ENCODE measurements at regions not wholly inside any gene's neighbourhood (a gene's known extent, or its start where the extent isn't known, plus 50 kb on each side); places are given as distances from the start of the nearest gene placed in this dataset.

GRCh38 chr10:84765086-84765485 lies 436.7 kb downstream of the CCSER2 start:
- H3K9me3 ChIP-seq (ENCODE audit: control insufficient read depth in 5 of 5, low read length in 5 of 5): peaks cover 0 to 4% (median 0%) of the 10 kb centered on the region in 5 donors
- peaks cover 0 to 8% (median 0%) of the 10 kb centered on the region in 5 donors for H3K4me1 ChIP-seq (ENCODE audit: control insufficient read depth in 5 of 5, insufficient read depth in 5 of 5, low read length in 5 of 5)
- no peaks in the 10 kb centered on the region for H3K36me3 ChIP-seq (ENCODE audit: control insufficient read depth in 5 of 5, insufficient read depth in 5 of 5, low read length in 5 of 5)
- H3K27ac ChIP-seq (ENCODE audit: low read depth, low read length): no peak overlapping the region
- no peak overlapping the region for H3K9ac ChIP-seq (ENCODE audit: low read length in 5 of 5)
- H3K4me3 ChIP-seq (ENCODE audit: low read depth in 1 of 5, low read length in 5 of 5): no peak overlapping the region
- no peaks in the 10 kb centered on the region for H3K27me3 ChIP-seq (ENCODE audit: control insufficient read depth in 5 of 5, insufficient read depth in 4 of 5, low read length in 5 of 5)

- Histone ChIP-seq H3K4me3 (ENCODE audit: low read depth in 1 of 5, low read length in 5 of 5) (no peak overlapping the region), H3K4me1 (ENCODE audit: control insufficient read depth in 5 of 5, insufficient read depth in 5 of 5, low read length in 5 of 5) (peaks cover 0 to 8% (median 0%) of the 10 kb centered on the region in 5 donors), H3K27me3 (ENCODE audit: control insufficient read depth in 5 of 5, insufficient read depth in 4 of 5, low read length in 5 of 5) (no peaks in the 10 kb centered on the region), H3K27ac (ENCODE audit: low read depth, low read length) (no peak overlapping the region), H3K9me3 (ENCODE audit: control insufficient read depth in 5 of 5, low read length in 5 of 5) (peaks cover 0 to 4% (median 0%) of the 10 kb centered on the region in 5 donors), H3K36me3 (ENCODE audit: control insufficient read depth in 5 of 5, insufficient read depth in 5 of 5, low read length in 5 of 5) (no peaks in the 10 kb centered on the region), H3K9ac (ENCODE audit: low read length in 5 of 5) (no peak overlapping the region)
These were observed 437.3 kb downstream of the CCSER2 start for GRCh38 chr10:84765656-84766055.

GRCh38 chr10:84766923-84767322 lies 438.5 kb downstream of the CCSER2 start:
- no peaks in the 10 kb centered on the region for H3K36me3 ChIP-seq (ENCODE audit: control insufficient read depth in 5 of 5, insufficient read depth in 5 of 5, low read length in 5 of 5)
- no peak overlapping the region for H3K27ac ChIP-seq (ENCODE audit: low read depth, low read length)
- peaks cover 0 to 4% (median 0%) of the 10 kb centered on the region in 5 donors for H3K9me3 ChIP-seq (ENCODE audit: control insufficient read depth in 5 of 5, low read length in 5 of 5)
- H3K4me1 ChIP-seq (ENCODE audit: control insufficient read depth in 5 of 5, insufficient read depth in 5 of 5, low read length in 5 of 5): peaks cover 0 to 8% (median 0%) of the 10 kb centered on the region in 5 donors
- H3K27me3 ChIP-seq (ENCODE audit: control insufficient read depth in 5 of 5, insufficient read depth in 4 of 5, low read length in 5 of 5): no peaks in the 10 kb centered on the region
- no peak overlapping the region for H3K4me3 ChIP-seq (ENCODE audit: low read depth in 1 of 5, low read length in 5 of 5)
- H3K9ac ChIP-seq (ENCODE audit: low read length in 5 of 5): no peak overlapping the region

- H3K9ac ChIP-seq (ENCODE audit: low read length in 5 of 5): no peak overlapping the region
- no peak overlapping the region for H3K4me3 ChIP-seq (ENCODE audit: low read depth in 1 of 5, low read length in 5 of 5)
- H3K27me3 ChIP-seq (ENCODE audit: control insufficient read depth in 5 of 5, insufficient read depth in 4 of 5, low read length in 5 of 5): no peaks in the 10 kb centered on the region
- peaks cover 0 to 8% (median 0%) of the 10 kb centered on the region in 5 donors for H3K4me1 ChIP-seq (ENCODE audit: control insufficient read depth in 5 of 5, insufficient read depth in 5 of 5, low read length in 5 of 5)
- no peak overlapping the region for H3K27ac ChIP-seq (ENCODE audit: low read depth, low read length)
- H3K9me3 ChIP-seq (ENCODE audit: control insufficient read depth in 5 of 5, low read length in 5 of 5): peaks cover 0 to 4% (median 0%) of the 10 kb centered on the region in 5 donors
- H3K36me3 ChIP-seq (ENCODE audit: control insufficient read depth in 5 of 5, insufficient read depth in 5 of 5, low read length in 5 of 5): no peaks in the 10 kb centered on the region
These were observed 439.7 kb downstream of the CCSER2 start for GRCh38 chr10:84768132-84768531.

GRCh38 chr10:84770824-84771223 lies 442.4 kb downstream of the CCSER2 start:
- Histone ChIP-seq H3K4me3 (ENCODE audit: low read depth in 1 of 5, low read length in 5 of 5) (no peak overlapping the region), H3K36me3 (ENCODE audit: control insufficient read depth in 5 of 5, insufficient read depth in 5 of 5, low read length in 5 of 5) (no peaks in the 10 kb centered on the region), H3K27ac (ENCODE audit: low read depth, low read length) (no peak overlapping the region), H3K27me3 (ENCODE audit: control insufficient read depth in 5 of 5, insufficient read depth in 4 of 5, low read length in 5 of 5) (no peaks in the 10 kb centered on the region), H3K4me1 (ENCODE audit: control insufficient read depth in 5 of 5, insufficient read depth in 5 of 5, low read length in 5 of 5) (no peaks in the 10 kb centered on the region), H3K9ac (ENCODE audit: low read length in 5 of 5) (no peak overlapping the region), H3K9me3 (ENCODE audit: control insufficient read depth in 5 of 5, low read length in 5 of 5) (peaks cover 0 to 4% (median 0%) of the 10 kb centered on the region in 5 donors)

GRCh38 chr10:84783386-84783785 lies 455.0 kb downstream of the CCSER2 start:
- no peak overlapping the region for H3K4me3 ChIP-seq (ENCODE audit: low read depth in 1 of 5, low read length in 5 of 5)
- peaks cover 0 to 4% (median 0%) of the 10 kb centered on the region in 5 donors for H3K27me3 ChIP-seq (ENCODE audit: control insufficient read depth in 5 of 5, insufficient read depth in 4 of 5, low read length in 5 of 5)

GRCh38 chr10:84783909-84784308 lies 455.5 kb downstream of the CCSER2 start:
- H3K36me3 ChIP-seq (ENCODE audit: control insufficient read depth in 5 of 5, insufficient read depth in 5 of 5, low read length in 5 of 5): no peaks in the 10 kb centered on the region
- H3K9ac ChIP-seq (ENCODE audit: low read length in 5 of 5): no peak overlapping the region
- peaks cover 0 to 4% (median 0%) of the 10 kb centered on the region in 5 donors for H3K27me3 ChIP-seq (ENCODE audit: control insufficient read depth in 5 of 5, insufficient read depth in 4 of 5, low read length in 5 of 5)
- H3K27ac ChIP-seq (ENCODE audit: low read depth, low read length): no peak overlapping the region
- no peaks in the 10 kb centered on the region for H3K9me3 ChIP-seq (ENCODE audit: control insufficient read depth in 5 of 5, low read length in 5 of 5)
- H3K4me3 ChIP-seq (ENCODE audit: low read depth in 1 of 5, low read length in 5 of 5): no peak overlapping the region
- no peaks in the 10 kb centered on the region for H3K4me1 ChIP-seq (ENCODE audit: control insufficient read depth in 5 of 5, insufficient read depth in 5 of 5, low read length in 5 of 5)

More at GRCh38 chr10:84783386-84783785, 455.0 kb downstream of the CCSER2 start:
- Histone ChIP-seq H3K9me3 (ENCODE audit: control insufficient read depth in 5 of 5, low read length in 5 of 5) (no peaks in the 10 kb centered on the region), H3K4me1 (ENCODE audit: control insufficient read depth in 5 of 5, insufficient read depth in 5 of 5, low read length in 5 of 5) (no peaks in the 10 kb centered on the region), H3K36me3 (ENCODE audit: control insufficient read depth in 5 of 5, insufficient read depth in 5 of 5, low read length in 5 of 5) (no peaks in the 10 kb centered on the region), H3K27ac (ENCODE audit: low read depth, low read length) (no peak overlapping the region), H3K9ac (ENCODE audit: low read length in 5 of 5) (no peak overlapping the region)

GRCh38 chr10:84784749-84785148 lies 456.4 kb downstream of the CCSER2 start:
- H3K36me3 ChIP-seq (ENCODE audit: control insufficient read depth in 5 of 5, insufficient read depth in 5 of 5, low read length in 5 of 5): no peaks in the 10 kb centered on the region
- no peak overlapping the region for H3K9ac ChIP-seq (ENCODE audit: low read length in 5 of 5)
- H3K4me1 ChIP-seq (ENCODE audit: control insufficient read depth in 5 of 5, insufficient read depth in 5 of 5, low read length in 5 of 5): no peaks in the 10 kb centered on the region
- H3K9me3 ChIP-seq (ENCODE audit: control insufficient read depth in 5 of 5, low read length in 5 of 5): no peaks in the 10 kb centered on the region
- no peak overlapping the region for H3K4me3 ChIP-seq (ENCODE audit: low read depth in 1 of 5, low read length in 5 of 5)
- no peak overlapping the region for H3K27ac ChIP-seq (ENCODE audit: low read depth, low read length)
- H3K27me3 ChIP-seq (ENCODE audit: control insufficient read depth in 5 of 5, insufficient read depth in 4 of 5, low read length in 5 of 5): peaks cover 0 to 4% (median 0%) of the 10 kb centered on the region in 5 donors

GRCh38 chr10:84789026-84789425 lies 460.6 kb downstream of the CCSER2 start:
- no peak overlapping the region for H3K4me3 ChIP-seq (ENCODE audit: low read depth in 1 of 5, low read length in 5 of 5)
- no peaks in the 10 kb centered on the region for H3K36me3 ChIP-seq (ENCODE audit: control insufficient read depth in 5 of 5, insufficient read depth in 5 of 5, low read length in 5 of 5)
- H3K4me1 ChIP-seq (ENCODE audit: control insufficient read depth in 5 of 5, insufficient read depth in 5 of 5, low read length in 5 of 5): no peaks in the 10 kb centered on the region
- H3K9me3 ChIP-seq (ENCODE audit: control insufficient read depth in 5 of 5, low read length in 5 of 5): no peaks in the 10 kb centered on the region
- H3K27me3 ChIP-seq (ENCODE audit: control insufficient read depth in 5 of 5, insufficient read depth in 4 of 5, low read length in 5 of 5): peaks cover 0 to 4% (median 0%) of the 10 kb centered on the region in 5 donors
- H3K9ac ChIP-seq (ENCODE audit: low read length in 5 of 5): no peak overlapping the region
- no peak overlapping the region for H3K27ac ChIP-seq (ENCODE audit: low read depth, low read length)

- no peaks in the 10 kb centered on the region for H3K4me1 ChIP-seq (ENCODE audit: control insufficient read depth in 5 of 5, insufficient read depth in 5 of 5, low read length in 5 of 5)
- H3K9ac ChIP-seq (ENCODE audit: low read length in 5 of 5): no peak overlapping the region
- H3K27me3 ChIP-seq (ENCODE audit: control insufficient read depth in 5 of 5, insufficient read depth in 4 of 5, low read length in 5 of 5): peaks cover 0 to 10% (median 3%) of the 10 kb centered on the region in 5 donors
These were observed 469.9 kb downstream of the CCSER2 start for GRCh38 chr10:84798312-84798711.

More at GRCh38 chr10:84798312-84798711, 469.9 kb downstream of the CCSER2 start:
- Histone ChIP-seq H3K27ac (ENCODE audit: low read depth, low read length) (no peak overlapping the region), H3K4me3 (ENCODE audit: low read depth in 1 of 5, low read length in 5 of 5) (no peak overlapping the region), H3K9me3 (ENCODE audit: control insufficient read depth in 5 of 5, low read length in 5 of 5) (no peaks in the 10 kb centered on the region), H3K36me3 (ENCODE audit: control insufficient read depth in 5 of 5, insufficient read depth in 5 of 5, low read length in 5 of 5) (no peaks in the 10 kb centered on the region)

Data from subcutaneous abdominal adipose tissue (tissue), 5 donors.